Osteoblast (primary cell): ENCODE measurements at regions not wholly inside any gene's neighbourhood (a gene's known extent, or its start where the extent isn't known, plus 50 kb on each side); places are given as distances from the start of the nearest gene placed in this dataset.
"Not testable (repeated sequence)": the region's sequence is repeated elsewhere in the genome, so short reads cannot be mapped to it uniquely, and the experiment has no call there.

Source experiments
- DNase-seq: peaks from one replicate; pipeline ENCODE4 v3.0.0; 2011; ENCODE audit warnings: low spot score, mixed read lengths; ENCODE audit not compliant: insufficient read length; ENCODE audit errors: missing footprints
- H2AFZ ChIP-seq: 2 replicates; pipeline ENCODE4 v1.6.0; 2011; ENCODE audit warnings: mild to moderate bottlenecking, low read length
- H3K27ac ChIP-seq: 2 replicates; pipeline ENCODE4 v1.5.1; 2011; ENCODE audit warnings: mild to moderate bottlenecking, low read depth, low read length, moderate library complexity
- H3K27me3 ChIP-seq: 2 replicates; pipeline ENCODE4 v1.6.0; 2012; ENCODE audit warnings: mild to moderate bottlenecking, control low read depth, inconsistent platforms, low read length, moderate library complexity; ENCODE audit not compliant: insufficient read depth
- H3K36me3 ChIP-seq: 2 replicates; pipeline ENCODE4 v1.5.1; 2011; ENCODE audit warnings: mild to moderate bottlenecking, low read length, control low read depth, moderate library complexity; ENCODE audit not compliant: insufficient read depth
- H3K4me1 ChIP-seq: 2 replicates; pipeline ENCODE4 v1.5.1; 2011; ENCODE audit warnings: mild to moderate bottlenecking, low read length, control low read depth, moderate library complexity; ENCODE audit not compliant: insufficient read depth
- H3K4me2 ChIP-seq: 2 replicates; pipeline ENCODE4 v1.6.0; 2011; ENCODE audit warnings: mild to moderate bottlenecking, low read length; ENCODE audit not compliant: insufficient read depth
- H3K4me3 ChIP-seq: fragments of 200-600 bp; sonication (generic); 3 replicates; pipeline ENCODE4 v1.5.1; 2012; ENCODE audit warnings: mild to moderate bottlenecking, low read length, inconsistent platforms; ENCODE audit not compliant: insufficient read depth
- H3K79me2 ChIP-seq: 2 replicates; pipeline ENCODE4 v1.6.0; 2012; ENCODE audit warnings: mild to moderate bottlenecking, low read length, control low read depth, inconsistent platforms; ENCODE audit not compliant: insufficient read depth
- H3K9me3 ChIP-seq: 2 replicates; pipeline ENCODE4 v1.5.1; 2011; ENCODE audit warnings: low read depth, low read length, control low read depth
- H4K20me1 ChIP-seq: 2 replicates; pipeline ENCODE4 v1.6.0; 2012; ENCODE audit warnings: mild to moderate bottlenecking, low read length, control low read depth; ENCODE audit not compliant: insufficient read depth
- CTCF ChIP-seq: IDR thresholded peaks from 2 replicates; pipeline ENCODE4 v1.5.1; 2011; ENCODE audit warnings: mild to moderate bottlenecking, low read depth, low read length, moderate library complexity; ENCODE audit errors: extremely low read depth

- no peaks in the 10 kb centered on the region for H4K20me1 ChIP-seq
- H3K4me1 ChIP-seq: no peaks in the 10 kb centered on the region
- H3K4me2 ChIP-seq: no peak overlapping the region
- H3K27ac ChIP-seq: no peak overlapping the region
- DNase-seq: peak; percentile 3
- no peak overlapping the region for H3K4me3 ChIP-seq
- H3K79me2 ChIP-seq: no peaks in the 10 kb centered on the region
- H2AFZ ChIP-seq: no peak overlapping the region
- no peaks in the 10 kb centered on the region for H3K27me3 ChIP-seq
- no peaks in the 10 kb centered on the region for H3K9me3 ChIP-seq
- no peaks in the 10 kb centered on the region for H3K36me3 ChIP-seq
- TF ChIP-seq CTCF: no peak
Measured at GRCh38 chr7:21330462-21331178, 97.3 kb upstream of the SP4 start.

GRCh38 chr7:21334906-21335305 is 93.0 kb upstream of the SP4 start:
- no peaks in the 10 kb centered on the region for H3K79me2 ChIP-seq
- H4K20me1 ChIP-seq: no peaks in the 10 kb centered on the region
- no peak for TF ChIP-seq CTCF

GRCh38 chr7:21336743-21337142 is 91.1 kb upstream of the SP4 start:
- TF ChIP-seq CTCF: no peak
- H2AFZ ChIP-seq: no peak overlapping the region
- H3K4me2 ChIP-seq: no peak overlapping the region
- H4K20me1 ChIP-seq: no peaks in the 10 kb centered on the region
- H3K79me2 ChIP-seq: no peaks in the 10 kb centered on the region
- H3K4me3 ChIP-seq: no peak overlapping the region
- H3K27me3 ChIP-seq: no peaks in the 10 kb centered on the region
- H3K36me3 ChIP-seq: no peaks in the 10 kb centered on the region
- DNase-seq: no peak
- H3K27ac ChIP-seq: no peak overlapping the region
- H3K4me1 ChIP-seq: no peaks in the 10 kb centered on the region
- H3K9me3 ChIP-seq: no peaks in the 10 kb centered on the region

More at GRCh38 chr7:21334906-21335305, 93.0 kb upstream of the SP4 start:
- H3K9me3 ChIP-seq: no peaks in the 10 kb centered on the region
- DNase-seq: no peak
- H3K4me3 ChIP-seq: no peak overlapping the region
- no peak overlapping the region for H2AFZ ChIP-seq
- no peaks in the 10 kb centered on the region for H3K36me3 ChIP-seq
- no peaks in the 10 kb centered on the region for H3K4me1 ChIP-seq
- no peaks in the 10 kb centered on the region for H3K27me3 ChIP-seq
- no peak overlapping the region for H3K27ac ChIP-seq
- no peak overlapping the region for H3K4me2 ChIP-seq

- Histone ChIP-seq H3K4me3 (no peak overlapping the region), H3K36me3 (no peaks in the 10 kb centered on the region), H3K27me3 (no peaks in the 10 kb centered on the region), H3K9me3 (no peaks in the 10 kb centered on the region), H3K4me1 (no peaks in the 10 kb centered on the region), H3K27ac (no peak overlapping the region), H2AFZ (no peak overlapping the region), H3K4me2 (no peak overlapping the region), H3K79me2 (no peaks in the 10 kb centered on the region), H4K20me1 (no peaks in the 10 kb centered on the region)
- no peak for TF ChIP-seq CTCF
- DNase-seq: no peak
Measured at GRCh38 chr7:21338728-21339164, 89.1 kb upstream of the SP4 start.

GRCh38 chr7:21344900-21345299 is 83.0 kb upstream of the SP4 start:
- H3K36me3 ChIP-seq, H2AFZ ChIP-seq, H3K79me2 ChIP-seq, H3K4me1 ChIP-seq, H4K20me1 ChIP-seq, H3K27ac ChIP-seq, H3K4me2 ChIP-seq, H3K27me3 ChIP-seq, H3K9me3 ChIP-seq, H3K4me3 ChIP-seq, DNase-seq: not testable (repeated sequence)
